NCI-H1092 (cell line): ENCODE measurements at regions not wholly inside any gene's neighbourhood (a gene's known extent, or its start where the extent isn't known, plus 50 kb on each side); places are given as distances from the start of the nearest gene placed in this dataset.
"Not testable (repeated sequence)": the region's sequence is repeated elsewhere in the genome, so short reads cannot be mapped to it uniquely, and the experiment has no call there.

Experiments
- DNase-seq: peaks from one replicate; lab custom pipeline; 2025; lab: John Stamatoyannopoulos, UW

DNA sequence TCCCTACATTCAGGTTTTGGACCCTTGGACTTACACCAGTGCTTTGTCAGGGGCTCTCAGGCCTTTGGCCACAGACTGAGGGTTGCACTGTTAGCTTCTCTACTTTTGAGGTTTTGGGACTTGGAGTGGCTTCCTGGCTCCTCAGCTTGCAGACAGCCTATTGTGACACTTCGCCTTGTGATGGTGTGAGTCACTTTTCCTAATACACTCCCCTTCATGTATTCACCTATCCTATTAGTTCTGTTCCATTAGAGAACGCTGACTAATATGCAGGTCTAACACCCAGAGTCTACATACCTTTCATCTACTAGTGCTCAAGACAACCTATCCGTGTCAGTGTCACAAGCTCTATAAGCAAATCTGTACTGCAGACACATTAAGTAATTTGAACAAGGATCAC, 605.3 kb downstream of the KCNT2 start:
- DNase-seq: no peak

DNA sequence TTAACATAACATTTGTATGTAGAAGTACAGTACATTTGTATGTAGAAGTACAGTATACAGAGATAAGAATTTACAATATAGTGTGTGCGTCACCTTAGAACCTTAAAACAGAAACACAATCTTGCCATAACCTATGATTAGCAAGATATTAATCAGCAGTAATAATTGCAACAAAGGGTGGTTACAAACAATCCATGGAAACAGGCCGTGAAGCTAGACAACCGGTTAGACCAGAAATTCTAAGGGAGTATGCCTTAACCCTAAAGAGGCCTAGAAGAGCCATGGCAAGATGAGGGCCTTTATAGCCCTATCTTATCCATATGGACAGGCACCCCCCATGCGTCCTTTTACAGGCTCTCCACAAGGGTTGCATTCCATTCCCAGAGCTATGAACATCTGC, 605.9 kb downstream of the KCNT2 start:
- not testable (repeated sequence) for DNase-seq

GRCh38 chr1:196001188-196001587, 607.1 kb downstream of the KCNT2 start:
- DNase-seq: no peak

GRCh38 chr1:195999022-195999421, 609.2 kb downstream of the KCNT2 start:
- no peak for DNase-seq

DNA sequence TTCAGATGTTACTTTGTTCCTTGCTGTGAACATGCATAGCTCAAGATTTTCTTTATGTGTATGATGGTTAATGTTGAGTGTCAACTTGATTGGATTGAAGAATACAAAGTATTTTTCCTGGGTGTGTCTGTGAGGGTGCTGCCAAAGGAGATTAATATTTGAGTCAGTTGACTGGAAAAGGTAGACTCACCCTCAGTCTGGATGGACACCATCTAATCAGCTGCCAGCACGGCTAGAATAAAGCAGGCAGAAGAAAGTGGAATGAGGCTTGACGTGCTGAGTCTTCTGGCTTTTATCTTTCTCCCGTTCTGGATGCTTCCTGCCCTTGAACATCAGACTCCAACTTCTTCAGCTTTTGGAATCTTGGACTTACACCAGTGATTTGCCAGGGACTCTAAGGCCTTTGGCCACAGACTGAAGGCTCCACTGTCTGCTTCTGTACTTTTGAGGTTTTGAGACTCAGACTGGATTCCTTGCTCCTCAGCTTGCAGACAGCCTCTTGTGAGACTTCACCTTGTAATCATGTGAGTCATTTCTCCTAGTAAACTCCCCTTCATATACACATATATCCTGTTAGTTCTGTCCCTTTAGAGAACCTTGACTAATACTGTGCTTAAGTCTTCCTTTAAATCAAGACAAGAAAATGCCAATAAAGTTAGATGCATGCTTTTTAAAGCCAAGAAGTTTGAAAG, 626.6 kb downstream of the KCNT2 start:
- no peak for DNase-seq

DNA sequence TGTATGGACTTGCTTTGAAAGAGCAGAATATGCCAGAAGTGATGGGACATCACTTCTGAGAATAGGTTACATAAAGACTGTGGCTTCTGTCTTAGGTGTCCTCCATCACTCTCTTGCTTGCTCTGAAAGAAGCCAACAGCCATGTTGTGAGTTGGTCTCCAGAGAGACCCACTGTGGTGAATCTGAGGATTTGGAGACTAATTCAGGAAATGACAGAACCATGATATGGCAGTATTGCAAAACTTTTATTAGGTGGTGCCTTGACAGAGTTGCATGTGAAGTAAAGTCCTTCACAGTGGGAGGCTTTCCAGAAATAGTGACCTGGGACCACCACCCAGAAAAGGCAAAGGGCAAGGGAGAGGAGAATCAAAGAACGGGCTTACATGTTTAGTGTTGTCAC, 628.6 kb downstream of the KCNT2 start:
- no peak for DNase-seq

- DNase-seq: no peak
Observed at GRCh38 chr1:195973311-195973904, 634.8 kb downstream of the KCNT2 start.

- no peak for DNase-seq
Observed at GRCh38 chr1:195971589-195971988, 636.7 kb downstream of the KCNT2 start.

DNA sequence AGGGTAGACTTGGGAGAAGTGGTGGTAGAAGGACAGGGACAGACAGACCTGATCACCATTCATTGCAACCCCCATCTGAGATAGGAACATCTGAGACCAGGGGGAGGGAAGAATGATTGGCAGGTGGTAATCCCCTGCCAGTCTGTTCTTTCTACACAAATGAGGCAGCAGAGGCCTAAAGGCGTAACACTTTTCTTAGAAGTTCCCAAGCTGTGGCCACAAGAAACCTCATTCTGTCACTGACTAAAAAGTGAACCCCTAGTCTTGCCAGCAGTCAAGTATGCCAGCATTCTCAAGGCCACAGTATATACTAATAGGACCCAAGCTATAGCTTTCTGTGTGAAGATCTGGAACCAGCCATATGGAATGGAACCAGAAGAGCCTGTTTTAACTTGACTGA, 638.0 kb downstream of the KCNT2 start:
- no peak for DNase-seq

DNA sequence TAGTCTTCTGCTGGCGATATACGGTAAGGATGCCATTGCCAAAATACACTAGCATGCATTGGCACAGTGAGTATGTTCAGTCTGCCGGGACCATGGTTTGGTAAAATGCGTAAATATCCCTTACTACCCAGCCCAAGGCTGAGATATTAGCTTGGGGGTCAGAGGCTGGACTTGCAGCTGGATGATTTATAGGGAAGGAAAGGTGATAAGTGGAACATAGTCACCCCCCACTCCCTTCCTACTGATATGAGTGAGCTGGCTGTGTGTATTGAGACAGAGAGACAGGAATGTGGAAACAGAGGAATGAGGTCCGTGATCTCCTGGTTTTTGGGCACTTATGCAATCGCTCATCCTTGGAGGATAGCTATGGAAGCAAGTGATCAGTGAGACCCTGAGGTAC, 642.8 kb downstream of the KCNT2 start:
- no peak for DNase-seq

GRCh38 chr1:195965036-195965435, 643.2 kb downstream of the KCNT2 start:
- DNase-seq: no peak

GRCh38 chr1:195964516-195964915, 643.7 kb downstream of the KCNT2 start:
- DNase-seq: no peak

GRCh38 chr1:195962051-195962450, 646.2 kb downstream of the KCNT2 start:
- no peak for DNase-seq

DNA sequence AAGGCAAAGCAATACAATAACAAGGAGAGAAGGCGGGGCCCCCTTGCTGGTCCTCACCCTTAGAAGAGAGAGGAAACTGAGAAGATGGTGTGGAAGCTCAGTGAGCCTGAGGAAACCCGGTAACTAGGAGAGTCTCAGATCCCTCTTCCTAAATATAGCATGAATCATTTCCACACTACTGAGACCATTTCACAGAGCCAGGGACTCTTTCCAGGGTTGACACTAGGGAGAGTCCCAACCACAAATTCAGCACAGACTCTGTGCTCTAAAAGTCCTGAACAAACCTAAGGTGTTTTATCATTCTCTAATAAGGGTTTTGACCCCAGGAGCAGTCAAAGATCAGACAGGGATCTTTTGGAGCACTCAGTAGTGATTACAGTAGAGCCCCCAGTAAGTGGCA, 647.7 kb downstream of the KCNT2 start:
- no peak for DNase-seq

GRCh38 chr1:195958131-195958530, 650.1 kb downstream of the KCNT2 start:
- DNase-seq: no peak

GRCh38 chr1:195956845-195957244, 651.4 kb downstream of the KCNT2 start:
- no peak for DNase-seq

GRCh38 chr1:195954848-195955247, 653.4 kb downstream of the KCNT2 start:
- no peak for DNase-seq

DNA sequence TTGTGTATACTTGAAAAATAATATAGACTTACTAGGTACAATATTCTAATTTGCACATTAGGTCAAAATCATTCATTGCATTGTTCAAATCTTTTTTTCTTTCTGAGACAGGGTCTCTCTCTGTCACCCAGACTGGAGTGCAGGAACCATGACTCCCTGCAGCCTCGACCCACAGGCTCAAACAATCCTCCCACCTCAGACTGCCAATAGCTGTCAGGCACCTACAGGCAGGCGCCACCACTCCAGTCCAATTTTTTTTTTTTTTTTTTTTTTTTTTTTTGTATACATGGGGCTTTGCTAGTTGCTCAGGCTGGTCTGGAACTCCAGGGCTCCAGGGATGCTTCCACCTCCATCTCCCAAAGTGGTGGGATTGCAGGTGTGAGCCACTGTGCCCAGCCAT, 656.9 kb downstream of the KCNT2 start:
- no peak for DNase-seq

DNA sequence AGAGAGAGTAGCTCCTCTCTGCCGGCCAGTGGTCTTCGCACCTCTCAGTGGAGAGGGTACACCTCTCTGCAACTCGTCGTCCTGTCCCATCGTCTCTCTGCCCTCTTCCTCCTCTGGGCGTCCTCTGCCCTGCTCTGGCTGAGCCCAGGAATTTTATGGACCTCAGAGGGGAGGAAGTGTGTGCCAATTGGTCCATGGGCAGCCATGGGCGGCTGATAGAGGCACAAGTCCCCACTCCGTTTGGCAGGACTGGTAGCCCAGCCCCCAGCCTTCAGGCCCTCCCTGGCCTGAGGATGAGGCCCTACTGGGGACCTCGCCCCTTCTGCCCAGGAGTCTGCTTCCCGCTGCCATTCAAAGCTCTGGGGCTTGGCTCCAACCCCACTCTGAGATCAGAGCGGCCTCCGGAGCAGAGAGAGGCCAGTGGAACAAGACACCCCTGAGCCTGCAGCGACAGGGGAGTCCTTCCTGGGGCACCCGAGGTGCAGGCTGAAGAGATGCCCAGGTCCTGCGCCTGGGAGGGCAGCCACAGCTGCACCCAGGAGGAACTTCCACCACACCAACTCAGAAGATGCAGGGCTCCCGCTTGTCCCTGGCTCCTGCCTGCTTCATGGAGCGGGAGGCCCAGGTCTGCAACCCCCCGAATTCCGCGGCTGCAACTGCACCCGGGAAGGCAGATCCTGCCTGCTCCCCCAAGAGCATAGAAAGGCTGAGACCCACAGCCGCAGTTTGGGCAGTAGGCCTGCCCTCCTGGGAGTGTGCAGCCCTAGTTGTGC, 659.9 kb downstream of the KCNT2 start:
- DNase-seq: no peak

DNA sequence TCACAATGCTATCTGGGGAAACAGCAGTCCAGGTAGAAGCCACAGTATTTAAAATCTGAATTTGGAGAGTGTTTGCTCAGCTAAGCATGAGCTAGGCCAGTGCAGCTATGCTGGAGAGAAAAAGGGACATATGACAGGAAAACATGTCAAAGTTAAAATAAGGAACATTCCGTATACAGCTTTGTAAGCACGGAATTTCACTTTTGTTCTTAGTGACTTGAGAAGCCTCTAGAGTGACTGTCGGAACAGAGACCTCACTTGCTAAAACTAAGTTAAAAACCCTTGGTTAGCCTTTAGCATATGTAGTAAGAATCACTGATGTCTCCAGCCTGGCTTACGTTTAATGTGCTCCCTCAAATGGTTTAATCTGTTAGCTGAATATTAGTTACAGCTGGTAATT, 661.7 kb downstream of the KCNT2 start:
- DNase-seq: no peak

DNA sequence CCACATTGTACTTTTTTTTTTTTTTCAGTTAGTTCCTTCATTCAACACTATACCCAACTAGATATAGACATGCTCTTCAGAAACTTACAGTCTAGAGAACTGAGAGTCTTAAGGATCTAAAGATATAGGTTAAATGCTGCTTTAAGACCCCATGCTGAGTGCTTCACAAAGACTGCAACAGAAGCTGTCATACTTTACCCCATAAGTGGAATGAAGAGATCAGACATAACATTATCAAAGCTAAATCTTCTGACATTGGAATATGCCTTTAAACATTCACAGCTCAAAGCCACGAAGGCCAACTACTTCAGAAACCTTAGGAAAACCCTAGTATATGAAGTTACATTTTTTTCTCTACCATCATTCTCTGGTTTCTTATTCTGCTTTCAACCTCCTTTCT, 666.4 kb downstream of the KCNT2 start:
- no peak for DNase-seq

DNA sequence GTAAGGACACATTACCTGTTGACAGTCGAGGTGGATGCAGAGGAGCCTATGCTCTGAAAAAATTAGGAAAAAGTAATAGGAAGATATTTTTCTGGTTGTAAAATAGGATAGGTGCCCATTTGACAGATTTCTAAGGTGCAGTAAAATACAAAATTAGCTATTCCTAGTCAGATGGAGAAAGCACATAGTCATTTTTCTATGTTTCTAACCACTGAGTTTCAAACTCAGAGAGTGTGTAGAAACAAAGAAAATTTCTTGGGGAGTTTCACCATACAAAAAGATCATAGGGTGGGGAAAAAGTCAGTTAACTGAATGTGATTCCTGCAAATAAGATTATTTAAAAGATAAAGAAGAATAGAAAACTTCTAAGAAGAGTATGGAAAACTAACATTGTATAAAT, 666.9 kb downstream of the KCNT2 start:
- DNase-seq: no peak

GRCh38 chr1:195939844-195940243, 668.4 kb downstream of the KCNT2 start:
- DNase-seq: no peak
